GM23338 (cell line): ENCODE measurements at regions not wholly inside any gene's neighbourhood (a gene's known extent, or its start where the extent isn't known, plus 50 kb on each side); places are given as distances from the start of the nearest gene placed in this dataset.

ENCODE experiments used
- ATAC-seq: fragments of 200-7000 bp; cut with Tn5 transposase; 3 replicates; pipeline ENCODE4 v1.9.1; 2020
- DNase-seq: peaks from one replicate; pipeline ENCODE4 v3.0.0-alpha.2; 2015; ENCODE audit warnings: low spot score
- H2AFZ ChIP-seq: fragments of 200-600 bp; sonication (generic); 2 replicates; pipeline ENCODE4 v1.8.0; 2016; ENCODE audit warnings: antibody characterized with exemption, mild to moderate bottlenecking, moderate library complexity
- H3F3A ChIP-seq: fragments of 200-600 bp; sonication (generic); replicated peaks from 2 replicates; pipeline ENCODE4 v1.8.0; 2017; ENCODE audit warnings: antibody characterized with exemption, mixed run types, low read depth
- H3K27ac ChIP-seq: fragments of 200-600 bp; sonication (generic); 2 replicates; pipeline ENCODE4 v1.6.1; 2016; ENCODE audit warnings: low read depth
- H3K27me3 ChIP-seq: fragments of 200-600 bp; sonication (generic); 2 replicates; pipeline ENCODE4 v1.8.0; 2016; ENCODE audit warnings: mild to moderate bottlenecking, mixed run types, moderate library complexity; ENCODE audit not compliant: insufficient read depth
- H3K36me3 ChIP-seq: fragments of 200-600 bp; sonication (generic); 2 replicates; pipeline ENCODE4 v1.8.0; 2016; ENCODE audit warnings: mild to moderate bottlenecking; ENCODE audit not compliant: insufficient read depth
- H3K4me1 ChIP-seq: fragments of 200-600 bp; sonication (generic); 2 replicates; pipeline ENCODE4 v1.8.0; 2016; ENCODE audit warnings: mild to moderate bottlenecking, moderate library complexity; ENCODE audit not compliant: insufficient read depth
- H3K4me2 ChIP-seq: fragments of 200-600 bp; sonication (generic); 2 replicates; pipeline ENCODE4 v1.7.1; 2017; ENCODE audit warnings: mixed run types
- H3K4me3 ChIP-seq: fragments of 200-600 bp; sonication (generic); 2 replicates; pipeline ENCODE4 v1.6.1; 2016; ENCODE audit warnings: mixed run types
- H3K79me2 ChIP-seq: fragments of 200-600 bp; sonication (generic); replicated peaks from 2 replicates; pipeline ENCODE4 v1.8.0; 2017; ENCODE audit warnings: mild to moderate bottlenecking; ENCODE audit not compliant: insufficient read depth
- H3K9me2 ChIP-seq: fragments of 200-600 bp; sonication (generic); 2 replicates; pipeline ENCODE4 v1.8.0; 2017; ENCODE audit not compliant: insufficient read depth
- H4K20me1 ChIP-seq: fragments of 200-600 bp; sonication (generic); replicated peaks from 2 replicates; pipeline ENCODE4 v1.8.0; 2017; ENCODE audit warnings: mild to moderate bottlenecking; ENCODE audit not compliant: insufficient read depth
- H3K27ac Mint-ChIP-seq: 2 replicates; pipeline ENCODE4 v1.8.0; 2020; ENCODE audit warnings: inconsistent platforms, mild to moderate bottlenecking, moderate library complexity, mixed read lengths
- H3K27me3 Mint-ChIP-seq: 3 replicates; pipeline ENCODE4 v1.8.0; 2022; ENCODE audit warnings: low read depth, mild to moderate bottlenecking, moderate library complexity, mixed read lengths, inconsistent platforms; ENCODE audit not compliant: insufficient read depth, poor library complexity
- H3K36me3 Mint-ChIP-seq: 3 replicates; pipeline ENCODE4 v1.8.0; 2021; ENCODE audit warnings: low read depth, mild to moderate bottlenecking, inconsistent platforms, moderate library complexity, mixed read lengths
- H3K4me1 Mint-ChIP-seq: 3 replicates; pipeline ENCODE4 v1.8.0; 2020; ENCODE audit warnings: mild to moderate bottlenecking, inconsistent platforms, mixed read lengths
- H3K4me3 Mint-ChIP-seq: 3 replicates; pipeline ENCODE4 v1.8.0; 2021; ENCODE audit warnings: moderate library complexity, mild to moderate bottlenecking, inconsistent platforms, mixed read lengths
- H3K9me3 Mint-ChIP-seq: 3 replicates; pipeline ENCODE4 v1.8.0; 2020; ENCODE audit warnings: moderate library complexity, mild to moderate bottlenecking, inconsistent platforms, mixed read lengths
- CREB1 ChIP-seq: fragments of 250-450 bp; sonication (Bioruptor Pico); IDR thresholded peaks from 2 replicates; pipeline ENCODE4 v1.5.0; 2020; ENCODE audit warnings: low read depth, mild to moderate bottlenecking, moderate library complexity
- POLR2AphosphoS5 ChIP-seq: IDR thresholded peaks from 2 replicates; pipeline ENCODE4 v1.6.1; 2016; ENCODE audit warnings: antibody characterized with exemption, low read depth
- ZNF331 ChIP-seq: fragments of 250-450 bp; sonication (Bioruptor Pico); IDR thresholded peaks from 2 replicates; pipeline ENCODE4 v1.5.0; 2020; ENCODE audit warnings: low read depth, mild to moderate bottlenecking, moderate library complexity
- TF ChIP-seq, protein P1 (sequence below): fragments of 250-450 bp; sonication (Bioruptor Pico); IDR thresholded peaks from 2 replicates; pipeline ENCODE4 v1.5.0; 2020; ENCODE audit warnings: mild to moderate bottlenecking, moderate library complexity
- TF ChIP-seq, protein P2 (sequence below): IDR thresholded peaks from 2 replicates; pipeline ENCODE4 v1.6.1; 2016; ENCODE audit warnings: antibody characterized with exemption
- TF ChIP-seq, protein P3 (sequence below), 2 experiments: fragments of 200-600 bp in 1 of 2; sonication (generic) in 1 of 2; conservative IDR thresholded peaks; 2 replicates each; pipeline versions ENCODE4 v1.5.1 to v1.6.1; 2016 to 2017; ENCODE audit warnings: antibody characterized with exemption in 2 of 2, low read depth in 2 of 2, mild to moderate bottlenecking in 2 of 2, moderate library complexity in 1 of 2

DNA sequence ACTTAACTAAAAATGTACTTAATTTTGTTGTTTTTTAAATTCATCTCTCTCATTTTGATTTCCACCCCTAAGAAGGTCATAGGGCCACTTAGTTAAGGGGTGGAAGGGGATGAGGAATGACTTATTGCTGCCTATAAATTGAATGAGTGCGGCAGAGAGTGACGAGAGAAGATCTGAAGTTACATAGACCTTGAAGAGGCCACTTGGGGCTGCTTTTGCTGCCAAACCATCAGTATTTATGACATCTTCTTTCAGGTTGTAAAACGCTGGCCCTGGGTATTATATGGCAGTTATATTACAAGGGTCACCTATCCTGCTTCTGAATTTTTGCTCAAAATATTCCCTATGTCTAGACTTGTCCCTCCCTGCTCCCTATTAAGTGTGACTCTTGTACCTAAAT, 119.6 kb upstream of the RIMS1 start (continued):
- TF ChIP-seq, protein P1, sequence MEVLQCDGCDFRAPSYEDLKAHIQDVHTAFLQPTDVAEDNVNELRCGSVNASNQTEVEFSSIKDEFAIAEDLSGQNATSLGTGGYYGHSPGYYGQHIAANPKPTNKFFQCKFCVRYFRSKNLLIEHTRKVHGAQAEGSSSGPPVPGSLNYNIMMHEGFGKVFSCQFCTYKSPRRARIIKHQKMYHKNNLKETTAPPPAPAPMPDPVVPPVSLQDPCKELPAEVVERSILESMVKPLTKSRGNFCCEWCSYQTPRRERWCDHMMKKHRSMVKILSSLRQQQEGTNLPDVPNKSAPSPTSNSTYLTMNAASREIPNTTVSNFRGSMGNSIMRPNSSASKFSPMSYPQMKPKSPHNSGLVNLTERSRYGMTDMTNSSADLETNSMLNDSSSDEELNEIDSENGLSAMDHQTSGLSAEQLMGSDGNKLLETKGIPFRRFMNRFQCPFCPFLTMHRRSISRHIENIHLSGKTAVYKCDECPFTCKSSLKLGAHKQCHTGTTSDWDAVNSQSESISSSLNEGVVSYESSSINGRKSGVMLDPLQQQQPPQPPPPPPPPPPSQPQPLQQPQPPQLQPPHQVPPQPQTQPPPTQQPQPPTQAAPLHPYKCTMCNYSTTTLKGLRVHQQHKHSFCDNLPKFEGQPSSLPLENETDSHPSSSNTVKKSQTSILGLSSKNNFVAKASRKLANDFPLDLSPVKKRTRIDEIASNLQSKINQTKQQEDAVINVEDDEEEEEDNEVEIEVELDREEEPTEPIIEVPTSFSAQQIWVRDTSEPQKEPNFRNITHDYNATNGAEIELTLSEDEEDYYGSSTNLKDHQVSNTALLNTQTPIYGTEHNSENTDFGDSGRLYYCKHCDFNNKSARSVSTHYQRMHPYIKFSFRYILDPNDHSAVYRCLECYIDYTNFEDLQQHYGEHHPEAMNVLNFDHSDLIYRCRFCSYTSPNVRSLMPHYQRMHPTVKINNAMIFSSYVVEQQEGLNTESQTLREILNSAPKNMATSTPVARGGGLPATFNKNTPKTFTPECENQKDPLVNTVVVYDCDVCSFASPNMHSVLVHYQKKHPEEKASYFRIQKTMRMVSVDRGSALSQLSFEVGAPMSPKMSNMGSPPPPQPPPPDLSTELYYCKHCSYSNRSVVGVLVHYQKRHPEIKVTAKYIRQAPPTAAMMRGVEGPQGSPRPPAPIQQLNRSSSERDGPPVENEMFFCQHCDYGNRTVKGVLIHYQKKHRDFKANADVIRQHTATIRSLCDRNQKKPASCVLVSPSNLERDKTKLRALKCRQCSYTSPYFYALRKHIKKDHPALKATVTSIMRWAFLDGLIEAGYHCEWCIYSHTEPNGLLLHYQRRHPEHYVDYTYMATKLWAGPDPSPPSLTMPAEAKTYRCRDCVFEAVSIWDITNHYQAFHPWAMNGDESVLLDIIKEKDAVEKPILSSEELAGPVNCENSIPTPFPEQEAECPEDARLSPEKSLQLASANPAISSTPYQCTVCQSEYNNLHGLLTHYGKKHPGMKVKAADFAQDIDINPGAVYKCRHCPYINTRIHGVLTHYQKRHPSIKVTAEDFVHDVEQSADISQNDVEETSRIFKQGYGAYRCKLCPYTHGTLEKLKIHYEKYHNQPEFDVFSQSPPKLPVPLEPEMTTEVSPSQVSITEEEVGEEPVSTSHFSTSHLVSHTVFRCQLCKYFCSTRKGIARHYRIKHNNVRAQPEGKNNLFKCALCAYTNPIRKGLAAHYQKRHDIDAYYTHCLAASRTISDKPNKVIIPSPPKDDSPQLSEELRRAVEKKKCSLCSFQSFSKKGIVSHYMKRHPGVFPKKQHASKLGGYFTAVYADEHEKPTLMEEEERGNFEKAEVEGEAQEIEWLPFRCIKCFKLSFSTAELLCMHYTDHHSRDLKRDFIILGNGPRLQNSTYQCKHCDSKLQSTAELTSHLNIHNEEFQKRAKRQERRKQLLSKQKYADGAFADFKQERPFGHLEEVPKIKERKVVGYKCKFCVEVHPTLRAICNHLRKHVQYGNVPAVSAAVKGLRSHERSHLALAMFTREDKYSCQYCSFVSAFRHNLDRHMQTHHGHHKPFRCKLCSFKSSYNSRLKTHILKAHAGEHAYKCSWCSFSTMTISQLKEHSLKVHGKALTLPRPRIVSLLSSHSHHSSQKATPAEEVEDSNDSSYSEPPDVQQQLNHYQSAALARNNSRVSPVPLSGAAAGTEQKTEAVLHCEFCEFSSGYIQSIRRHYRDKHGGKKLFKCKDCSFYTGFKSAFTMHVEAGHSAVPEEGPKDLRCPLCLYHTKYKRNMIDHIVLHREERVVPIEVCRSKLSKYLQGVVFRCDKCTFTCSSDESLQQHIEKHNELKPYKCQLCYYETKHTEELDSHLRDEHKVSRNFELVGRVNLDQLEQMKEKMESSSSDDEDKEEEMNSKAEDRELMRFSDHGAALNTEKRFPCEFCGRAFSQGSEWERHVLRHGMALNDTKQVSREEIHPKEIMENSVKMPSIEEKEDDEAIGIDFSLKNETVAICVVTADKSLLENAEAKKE (CRISPR knock-in tag), result no peak
- TF ChIP-seq, protein P2, sequence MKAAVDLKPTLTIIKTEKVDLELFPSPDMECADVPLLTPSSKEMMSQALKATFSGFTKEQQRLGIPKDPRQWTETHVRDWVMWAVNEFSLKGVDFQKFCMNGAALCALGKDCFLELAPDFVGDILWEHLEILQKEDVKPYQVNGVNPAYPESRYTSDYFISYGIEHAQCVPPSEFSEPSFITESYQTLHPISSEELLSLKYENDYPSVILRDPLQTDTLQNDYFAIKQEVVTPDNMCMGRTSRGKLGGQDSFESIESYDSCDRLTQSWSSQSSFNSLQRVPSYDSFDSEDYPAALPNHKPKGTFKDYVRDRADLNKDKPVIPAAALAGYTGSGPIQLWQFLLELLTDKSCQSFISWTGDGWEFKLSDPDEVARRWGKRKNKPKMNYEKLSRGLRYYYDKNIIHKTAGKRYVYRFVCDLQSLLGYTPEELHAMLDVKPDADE, result no peak
- TF ChIP-seq CREB1 (CRISPR knock-in tag) (no peak), POLR2AphosphoS5 (no peak)

DNA sequence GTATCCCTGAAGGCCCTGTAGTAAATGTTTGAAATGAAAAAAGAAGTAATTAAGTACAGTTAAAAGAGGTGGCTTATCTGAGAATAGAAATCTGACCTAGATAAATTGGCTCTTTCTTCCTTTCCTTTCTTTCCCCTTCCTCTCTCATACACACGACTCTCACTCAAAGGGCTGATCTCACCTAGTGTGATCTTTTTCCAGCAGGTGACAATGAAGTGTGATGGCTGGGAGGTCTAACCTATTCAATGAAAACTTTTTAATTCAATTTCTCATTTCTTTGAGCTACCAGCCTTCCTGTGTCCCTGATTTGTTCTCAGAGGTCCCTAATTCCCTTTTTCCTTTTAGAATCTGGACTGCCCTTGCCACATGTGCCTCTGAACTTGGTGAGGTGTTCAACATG, 118.0 kb upstream of the RIMS1 start:
- Histone ChIP-seq H3K36me3 (no peaks in the 10 kb centered on the region), H4K20me1 (no peaks in the 10 kb centered on the region), H3K9me2 (peaks cover 7% of the 10 kb centered on the region; the same call in 1 of the 2 replicates), H3K4me1 (no peaks in the 10 kb centered on the region), H2AFZ (0 out of 2 replicates have a peak overlapping the region, but pooled peaks have one; percentile 3), H3K4me3 (no peak overlapping the region), H3K27ac (no peak overlapping the region), H3K4me2 (no peak overlapping the region), H3F3A (no peaks in the 10 kb centered on the region), H3K27me3 (no peaks in the 10 kb centered on the region), H3K79me2 (no peaks in the 10 kb centered on the region)
- H3K27me3 Mint-ChIP-seq, result no peaks in the 10 kb centered on the region
- H3K9me3 Mint-ChIP-seq, result no peaks in the 10 kb centered on the region
- H3K4me1 Mint-ChIP-seq, result no peaks in the 10 kb centered on the region; the same call in 2 of the 3 replicates
- no peak overlapping the region for H3K4me3 Mint-ChIP-seq
- no peak overlapping the region for H3K27ac Mint-ChIP-seq
- DNase-seq, result no peak
- no peak for ATAC-seq
- no peaks in the 10 kb centered on the region for H3K36me3 Mint-ChIP-seq
- TF ChIP-seq, protein P3, sequence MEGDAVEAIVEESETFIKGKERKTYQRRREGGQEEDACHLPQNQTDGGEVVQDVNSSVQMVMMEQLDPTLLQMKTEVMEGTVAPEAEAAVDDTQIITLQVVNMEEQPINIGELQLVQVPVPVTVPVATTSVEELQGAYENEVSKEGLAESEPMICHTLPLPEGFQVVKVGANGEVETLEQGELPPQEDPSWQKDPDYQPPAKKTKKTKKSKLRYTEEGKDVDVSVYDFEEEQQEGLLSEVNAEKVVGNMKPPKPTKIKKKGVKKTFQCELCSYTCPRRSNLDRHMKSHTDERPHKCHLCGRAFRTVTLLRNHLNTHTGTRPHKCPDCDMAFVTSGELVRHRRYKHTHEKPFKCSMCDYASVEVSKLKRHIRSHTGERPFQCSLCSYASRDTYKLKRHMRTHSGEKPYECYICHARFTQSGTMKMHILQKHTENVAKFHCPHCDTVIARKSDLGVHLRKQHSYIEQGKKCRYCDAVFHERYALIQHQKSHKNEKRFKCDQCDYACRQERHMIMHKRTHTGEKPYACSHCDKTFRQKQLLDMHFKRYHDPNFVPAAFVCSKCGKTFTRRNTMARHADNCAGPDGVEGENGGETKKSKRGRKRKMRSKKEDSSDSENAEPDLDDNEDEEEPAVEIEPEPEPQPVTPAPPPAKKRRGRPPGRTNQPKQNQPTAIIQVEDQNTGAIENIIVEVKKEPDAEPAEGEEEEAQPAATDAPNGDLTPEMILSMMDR (conservative IDR thresholded peaks at IDR 0.05; ENCODE audit: low read depth in 2 of 2), result no peak
- no peak for TF ChIP-seq ZNF331
- TF ChIP-seq, protein P1 (CRISPR knock-in tag), result no peak
